Naive thymus-derived CD4-positive, alpha-beta T cell (primary cell): ENCODE measurements at regions not wholly inside any gene's neighbourhood (a gene's known extent, or its start where the extent isn't known, plus 50 kb on each side); places are given as distances from the start of the nearest gene placed in this dataset.
"Not testable (repeated sequence)": the region's sequence is repeated elsewhere in the genome, so short reads cannot be mapped to it uniquely, and the experiment has no call there.

ENCODE experiments used
- ATAC-seq: fragments of 150-1000 bp; cut with Tn5 transposase; 2 replicates; pipeline ENCODE4 v1.10.0; 2021; ENCODE audit warnings: mild to moderate bottlenecking, moderate library complexity
- CTCF ChIA-PET: fragments of 350-600 bp; sonication (Branson Sonifier 250); formaldehyde crosslinking; loops from one replicate; lab custom pipeline; 2021; ENCODE audit warnings: antibody characterized with exemption; lab: Charles Lee
- POLR2A ChIA-PET: fragments of 350-600 bp; sonication (Branson Sonifier 250); formaldehyde crosslinking; loops from one replicate; lab custom pipeline; 2021; ENCODE audit warnings: antibody characterized with exemption, inconsistent platforms; lab: Charles Lee
- DNase-seq, 9 donors: peaks; one replicate each; pipeline versions ENCODE4 v3.0.0 to v3.0.0-alpha.2; 2020 to 2022; ENCODE audit warnings: mixed read lengths in 1 of 9
- H3K27ac ChIP-seq: one replicate; pipeline ENCODE4 v1.7.0; 2013; ENCODE audit warnings: mild to moderate bottlenecking, low read depth, low read length, moderate library complexity
- H3K27me3 ChIP-seq, 2 donors: one replicate each; pipeline ENCODE4 v1.7.0; 2013; ENCODE audit warnings: low read length in 2 of 2, mild to moderate bottlenecking in 2 of 2, moderate library complexity in 2 of 2; ENCODE audit not compliant: control insufficient read depth in 2 of 2, insufficient read depth in 2 of 2
- H3K36me3 ChIP-seq, 3 experiments: 1 replicate in 2 of 3; 2 replicates in 1 of 3; pipeline ENCODE4 v1.7.0; 2013; ENCODE audit warnings: low read length in 3 of 3, mild to moderate bottlenecking in 3 of 3, moderate library complexity in 1 of 3; ENCODE audit not compliant: insufficient read depth in 3 of 3, control insufficient read depth in 2 of 3
- H3K4me1 ChIP-seq, 2 donors: one replicate each; pipeline ENCODE4 v1.7.0; 2013; ENCODE audit warnings: low read length in 2 of 2, mild to moderate bottlenecking in 2 of 2, moderate library complexity in 1 of 2; ENCODE audit not compliant: control insufficient read depth in 2 of 2, insufficient read depth in 2 of 2
- H3K4me3 ChIP-seq: 2 replicates; pipeline ENCODE4 v1.7.0; 2013; ENCODE audit warnings: mild to moderate bottlenecking, low read length
- H3K9me3 ChIP-seq, 3 experiments: 1 replicate in 2 of 3; 2 replicates in 1 of 3; pipeline ENCODE4 v1.7.0; 2013; ENCODE audit warnings: low read length in 3 of 3; ENCODE audit not compliant: control insufficient read depth in 2 of 3
- H3K27ac Mint-ChIP-seq, 9 donors: one replicate each; pipeline ENCODE4 v1.8.0; 2020 to 2022; ENCODE audit warnings: mixed read lengths in 9 of 9, mild to moderate bottlenecking in 8 of 9, moderate library complexity in 5 of 9, inconsistent platforms in 2 of 9
- H3K27me3 Mint-ChIP-seq, 5 donors: one replicate each; pipeline ENCODE4 v1.8.0; 2021 to 2022; ENCODE audit warnings: mixed read lengths in 5 of 5, mild to moderate bottlenecking in 1 of 5
- H3K36me3 Mint-ChIP-seq, 5 donors: one replicate each; pipeline ENCODE4 v1.8.0; 2020 to 2022; ENCODE audit warnings: mixed read lengths in 5 of 5, mild to moderate bottlenecking in 3 of 5, inconsistent platforms in 1 of 5
- H3K4me1 Mint-ChIP-seq, 7 donors: one replicate each; pipeline ENCODE4 v1.8.0; 2020 to 2022; ENCODE audit warnings: mixed read lengths in 7 of 7, mild to moderate bottlenecking in 3 of 7, inconsistent platforms in 1 of 7
- H3K4me3 Mint-ChIP-seq, 10 donors: one replicate each; pipeline ENCODE4 v1.8.0; 2020 to 2022; ENCODE audit warnings: mild to moderate bottlenecking in 10 of 10, mixed read lengths in 10 of 10, moderate library complexity in 6 of 10, inconsistent platforms in 2 of 10
- H3K9me3 Mint-ChIP-seq, 11 donors: one replicate each; pipeline ENCODE4 v1.8.0; 2020 to 2022; ENCODE audit warnings: mixed read lengths in 11 of 11, mild to moderate bottlenecking in 4 of 11, inconsistent platforms in 1 of 11, moderate library complexity in 1 of 11
- intact Hi-C, 2 donors: fragments of 100-400 bp; cut with micrococcal nuclease; formaldehyde crosslinking; loops; one replicate each; pipeline ENCODE4 v1.15.1; 2023

DNA sequence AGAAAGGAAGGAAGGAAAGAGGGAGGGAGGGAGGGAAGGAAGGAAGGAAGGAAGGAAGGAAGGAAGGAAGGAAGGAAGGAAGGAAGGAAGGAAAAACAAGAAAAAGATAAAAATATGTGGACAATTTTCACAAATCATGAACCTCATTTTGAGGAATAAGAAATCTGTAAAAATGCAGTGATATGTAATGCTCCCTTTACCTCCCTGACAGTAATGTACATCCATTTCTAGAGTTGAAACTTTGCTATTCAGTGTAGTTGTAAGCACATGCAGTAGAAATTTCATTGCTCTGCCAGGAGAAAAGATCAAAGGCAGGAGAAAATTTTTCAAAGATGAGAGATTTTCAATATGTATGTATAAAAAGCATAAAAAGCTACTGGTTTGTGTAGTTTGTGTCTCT lies 189.5 kb upstream of the MYO3A start:
- Mint-ChIP-seq H3K4me3 (no peak overlapping the region), H3K4me1 (no peaks in the 10 kb centered on the region), H3K36me3 (no peaks in the 10 kb centered on the region), H3K27me3 (peaks cover 0 to 19% (median 5%) of the 10 kb centered on the region in 5 donors), H3K9me3 (peaks cover 0 to 2% (median 0%) of the 10 kb centered on the region in 11 donors), H3K27ac (no peak overlapping the region)
- POLR2A ChIA-PET: no interaction called here
- CTCF ChIA-PET: interaction anchor here (0.5 kb wide), 1 partner anchor 1597 kb away, joined by 5 read pairs; no protein-coding TSS in a partner anchor
- H3K4me1 ChIP-seq: no peaks in the 10 kb centered on the region
- intact Hi-C loops: no loop called here
- no peak for ATAC-seq
- H3K9me3 ChIP-seq: no peaks in the 10 kb centered on the region
- DNase-seq: no peak
- no peaks in the 10 kb centered on the region for H3K36me3 ChIP-seq
- no peaks in the 10 kb centered on the region for H3K27me3 ChIP-seq
- H3K4me3 ChIP-seq: no peak overlapping the region
- H3K27ac ChIP-seq: no peak overlapping the region

DNA sequence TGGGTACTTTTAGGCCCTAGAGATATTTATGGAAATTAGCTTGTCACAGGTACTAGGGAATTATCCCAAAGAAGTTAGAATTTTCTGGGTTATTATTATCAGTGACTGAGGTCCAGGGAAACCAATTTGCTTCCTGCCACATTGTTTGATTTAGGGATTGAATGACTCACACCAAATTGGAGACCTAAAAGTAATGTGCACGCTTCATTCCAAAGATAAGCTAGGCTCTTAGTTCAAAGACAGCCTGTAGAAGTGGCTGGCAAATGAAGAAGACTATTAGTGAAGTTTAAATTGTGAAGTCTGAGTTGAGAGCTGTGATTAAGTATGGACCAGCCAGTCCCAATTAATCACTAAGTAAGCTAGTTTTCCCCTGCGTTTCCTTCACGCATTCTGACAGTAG lies 188.1 kb upstream of the MYO3A start:
- H3K36me3 ChIP-seq: no peaks in the 10 kb centered on the region
- no peaks in the 10 kb centered on the region for H3K27me3 ChIP-seq
- H3K4me1 Mint-ChIP-seq: no peaks in the 10 kb centered on the region
- intact Hi-C loops: no loop called here
- no peaks in the 10 kb centered on the region for H3K4me1 ChIP-seq
- ChIA-PET POLR2A (no interaction called here), CTCF (no interaction called here)
- H3K27me3 Mint-ChIP-seq: peaks cover 0 to 14% (median 5%) of the 10 kb centered on the region in 5 donors
- H3K27ac ChIP-seq: no peak overlapping the region
- ATAC-seq (no peak), DNase-seq (no peak)
- H3K9me3 ChIP-seq: no peaks in the 10 kb centered on the region
- H3K36me3 Mint-ChIP-seq: no peaks in the 10 kb centered on the region
- H3K27ac Mint-ChIP-seq: no peak overlapping the region
- no peak overlapping the region for H3K4me3 Mint-ChIP-seq
- peaks cover 0 to 2% (median 0%) of the 10 kb centered on the region in 11 donors for H3K9me3 Mint-ChIP-seq
- no peak overlapping the region for H3K4me3 ChIP-seq

DNA sequence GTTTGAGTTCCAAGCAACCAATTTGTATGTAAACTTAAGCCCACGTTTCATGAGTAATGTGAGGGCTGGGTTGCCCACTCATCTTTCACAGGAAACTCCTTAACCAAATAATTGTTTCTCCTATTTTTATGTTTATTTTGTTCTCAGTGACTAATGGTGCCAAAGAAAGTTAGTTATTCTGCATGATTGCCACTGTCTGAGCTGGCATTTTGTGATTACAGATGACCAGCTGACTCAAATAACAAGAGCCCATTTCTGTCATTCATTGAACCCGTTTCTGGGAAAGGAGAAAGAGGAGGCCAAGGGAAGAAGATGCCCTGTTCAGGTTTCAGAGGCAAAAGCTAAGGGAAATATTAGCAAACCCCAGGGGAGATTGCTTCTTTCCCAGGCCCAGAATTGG lies 186.9 kb upstream of the MYO3A start:
- CTCF ChIA-PET: no interaction called here

DNA sequence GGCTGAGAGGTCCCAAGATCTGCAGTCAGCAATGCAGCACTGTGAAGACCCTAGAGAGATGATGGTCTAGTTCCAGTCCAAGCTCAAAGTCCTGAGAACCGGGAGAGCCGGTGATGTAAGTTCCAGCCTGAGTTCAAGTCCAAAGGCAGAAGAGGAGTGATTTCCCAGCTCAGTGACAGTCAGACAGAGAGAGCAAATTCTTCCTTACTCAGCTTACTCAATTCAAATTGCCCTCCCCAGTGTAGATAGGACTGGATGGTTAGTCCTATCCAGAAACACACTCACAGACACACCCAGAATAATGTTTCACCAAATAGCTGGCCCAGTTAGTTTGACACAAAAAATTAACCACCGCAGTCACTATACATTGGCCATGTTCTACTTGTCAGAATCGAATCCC lies 185.5 kb upstream of the MYO3A start:
- H3K4me1 Mint-ChIP-seq: no peaks in the 10 kb centered on the region
- no peaks in the 10 kb centered on the region for H3K36me3 Mint-ChIP-seq
- peaks cover 0 to 2% (median 0%) of the 10 kb centered on the region in 11 donors for H3K9me3 Mint-ChIP-seq
- H3K27me3 Mint-ChIP-seq: peaks cover 0 to 5% (median 0%) of the 10 kb centered on the region in 5 donors
- POLR2A ChIA-PET: no interaction called here
- Histone ChIP-seq H3K4me1 (no peaks in the 10 kb centered on the region), H3K36me3 (no peaks in the 10 kb centered on the region), H3K9me3 (no peaks in the 10 kb centered on the region), H3K27me3 (no peaks in the 10 kb centered on the region), H3K27ac (no peak overlapping the region), H3K4me3 (no peak overlapping the region)
- CTCF ChIA-PET: no interaction called here
- H3K27ac Mint-ChIP-seq: no peak overlapping the region
- DNase-seq (no peak), ATAC-seq (no peak)
- intact Hi-C loops: no loop called here
- no peak overlapping the region for H3K4me3 Mint-ChIP-seq

More for the DNA sequence above, 186.9 kb upstream of the MYO3A start:
- H3K4me1 Mint-ChIP-seq: no peaks in the 10 kb centered on the region
- no peak for DNase-seq
- ATAC-seq: no peak
- no peak overlapping the region for H3K27ac Mint-ChIP-seq
- H3K36me3 Mint-ChIP-seq: no peaks in the 10 kb centered on the region
- Histone ChIP-seq H3K27ac (no peak overlapping the region), H3K4me1 (no peaks in the 10 kb centered on the region), H3K4me3 (no peak overlapping the region), H3K36me3 (no peaks in the 10 kb centered on the region), H3K9me3 (no peaks in the 10 kb centered on the region), H3K27me3 (no peaks in the 10 kb centered on the region)
- no peak overlapping the region for H3K4me3 Mint-ChIP-seq
- peaks cover 0 to 6% (median 4%) of the 10 kb centered on the region in 5 donors for H3K27me3 Mint-ChIP-seq
- H3K9me3 Mint-ChIP-seq: peaks cover 0 to 2% (median 0%) of the 10 kb centered on the region in 11 donors
- intact Hi-C loops: no loop called here
- POLR2A ChIA-PET: no interaction called here

DNA sequence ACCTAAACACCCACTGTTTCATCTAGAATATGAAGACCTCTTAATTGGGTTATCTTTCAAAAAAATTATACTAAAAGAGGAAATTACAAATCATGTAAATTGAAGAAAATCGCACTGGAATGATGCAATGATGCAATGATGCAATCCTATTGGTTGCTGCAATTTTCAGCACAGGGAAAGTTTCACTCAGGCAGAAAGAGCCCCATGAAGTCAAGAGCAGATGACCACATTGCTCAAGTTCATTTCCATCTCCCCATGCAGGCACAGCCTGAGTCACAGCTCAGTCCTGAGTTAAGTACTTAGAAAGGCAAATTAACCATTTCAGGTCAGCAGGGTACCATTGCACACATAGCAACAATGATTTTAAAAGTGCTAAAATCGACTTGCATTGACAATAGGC lies 180.3 kb upstream of the MYO3A start:
- H3K9me3 Mint-ChIP-seq: peaks cover 0 to 3% (median 0%) of the 10 kb centered on the region in 11 donors
- ChIA-PET POLR2A (no interaction called here), CTCF (no interaction called here)
- H3K4me1 ChIP-seq: no peaks in the 10 kb centered on the region
- no peak overlapping the region for H3K4me3 Mint-ChIP-seq
- ATAC-seq: no peak
- no peak for DNase-seq
- H3K9me3 ChIP-seq: no peaks in the 10 kb centered on the region
- no peak overlapping the region for H3K4me3 ChIP-seq
- intact Hi-C loops: no loop called here
- H3K27me3 Mint-ChIP-seq: no peaks in the 10 kb centered on the region
- no peaks in the 10 kb centered on the region for H3K4me1 Mint-ChIP-seq
- no peaks in the 10 kb centered on the region for H3K36me3 Mint-ChIP-seq
- H3K27me3 ChIP-seq: no peaks in the 10 kb centered on the region
- no peak overlapping the region for H3K27ac ChIP-seq
- H3K27ac Mint-ChIP-seq: no peak overlapping the region
- no peaks in the 10 kb centered on the region for H3K36me3 ChIP-seq

DNA sequence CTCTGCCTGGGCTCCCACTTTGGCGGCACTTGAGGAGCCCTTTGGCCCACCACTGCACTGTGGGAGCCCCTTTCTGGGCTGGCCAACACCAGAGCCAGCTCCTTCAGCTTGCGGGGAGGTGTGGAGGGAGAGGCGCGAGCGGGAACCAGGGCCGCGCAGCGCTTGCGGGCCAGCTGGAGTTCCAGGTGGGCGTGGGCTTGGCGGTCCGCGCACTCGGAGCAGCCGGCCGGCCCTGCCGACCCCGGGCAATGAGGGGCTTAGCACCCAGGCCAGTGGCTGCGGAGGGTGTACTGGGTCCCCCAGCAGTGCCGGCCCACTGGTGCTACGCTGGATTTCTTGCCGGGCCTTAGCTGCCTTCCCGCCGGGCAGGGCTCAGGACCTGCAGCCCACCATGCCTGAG lies 178.2 kb upstream of the MYO3A start:
- H3K27me3 ChIP-seq, H3K4me1 ChIP-seq, H3K36me3 ChIP-seq, H3K27ac Mint-ChIP-seq, H3K4me3 Mint-ChIP-seq, ATAC-seq, POLR2A ChIA-PET, CTCF ChIA-PET, intact Hi-C loops, H3K4me3 ChIP-seq, H3K9me3 Mint-ChIP-seq, DNase-seq, H3K27ac ChIP-seq, H3K9me3 ChIP-seq, H3K27me3 Mint-ChIP-seq, H3K36me3 Mint-ChIP-seq, H3K4me1 Mint-ChIP-seq: not testable (repeated sequence)

DNA sequence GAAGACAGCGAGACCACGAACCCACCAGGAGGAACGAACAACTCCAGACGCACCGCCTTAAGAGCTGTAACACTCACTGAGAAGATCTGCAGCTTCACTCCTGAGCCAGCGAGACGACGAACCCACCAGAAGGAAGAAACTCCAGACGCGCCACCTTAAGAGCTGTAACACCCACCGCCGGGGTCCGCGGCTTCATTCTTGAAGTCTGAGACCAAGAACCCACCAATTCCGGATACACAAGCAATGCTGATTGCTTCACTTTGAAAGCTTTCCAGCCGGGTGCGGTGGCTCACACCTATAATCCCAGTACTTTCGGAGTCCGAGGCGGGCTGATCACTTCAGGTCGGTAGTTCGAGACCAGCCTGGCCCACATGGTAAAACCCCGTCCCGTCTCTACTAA lies 177.2 kb upstream of the MYO3A start:
- ChIA-PET POLR2A (no interaction called here), CTCF (no interaction called here)
- no peak for ATAC-seq
- no peak overlapping the region for H3K4me3 Mint-ChIP-seq
- no peaks in the 10 kb centered on the region for H3K4me1 Mint-ChIP-seq
- Histone ChIP-seq H3K27me3 (no peaks in the 10 kb centered on the region), H3K36me3 (no peaks in the 10 kb centered on the region), H3K27ac (no peak overlapping the region), H3K9me3 (no peaks in the 10 kb centered on the region), H3K4me3 (no peak overlapping the region), H3K4me1 (no peaks in the 10 kb centered on the region)
- no peak overlapping the region for H3K27ac Mint-ChIP-seq
- no peaks in the 10 kb centered on the region for H3K36me3 Mint-ChIP-seq
- intact Hi-C loops: no loop called here
- no peaks in the 10 kb centered on the region for H3K27me3 Mint-ChIP-seq
- peaks cover 0 to 3% (median 0%) of the 10 kb centered on the region in 11 donors for H3K9me3 Mint-ChIP-seq
- DNase-seq: no peak
